NCI-H2107 treated with DMSO at 0.1 percent for 48 hours (cell line): ENCODE measurements at regions not wholly inside any gene's neighbourhood (a gene's known extent, or its start where the extent isn't known, plus 50 kb on each side); places are given as distances from the start of the nearest gene placed in this dataset.
"Not testable (repeated sequence)": the region's sequence is repeated elsewhere in the genome, so short reads cannot be mapped to it uniquely, and the experiment has no call there.

Source experiments
- DNase-seq: peaks from one replicate; lab custom pipeline; 2025; ENCODE audit not compliant: unreplicated experiment; lab: John Stamatoyannopoulos, UW

DNA sequence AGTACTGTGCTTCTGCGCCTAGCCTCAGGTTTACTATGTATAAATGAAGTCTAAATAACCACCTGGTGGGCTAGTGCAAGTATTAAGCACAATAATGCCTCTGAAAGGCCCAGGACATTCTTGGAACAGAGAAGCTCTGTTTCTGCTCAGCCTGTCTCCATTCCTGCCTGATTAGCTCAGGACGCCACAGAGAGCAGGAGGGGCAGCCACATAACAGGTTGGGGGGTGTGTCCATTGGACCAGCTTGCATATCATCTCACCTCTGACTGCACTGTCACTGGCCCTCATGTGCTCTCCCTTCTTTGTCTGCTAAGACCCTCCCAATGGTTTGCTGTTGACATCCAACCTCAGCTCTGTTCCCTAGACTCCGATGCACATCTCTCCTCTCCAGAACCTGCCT, 52.8 kb upstream of the IKZF1 start:
- DNase-seq = no peak

DNA sequence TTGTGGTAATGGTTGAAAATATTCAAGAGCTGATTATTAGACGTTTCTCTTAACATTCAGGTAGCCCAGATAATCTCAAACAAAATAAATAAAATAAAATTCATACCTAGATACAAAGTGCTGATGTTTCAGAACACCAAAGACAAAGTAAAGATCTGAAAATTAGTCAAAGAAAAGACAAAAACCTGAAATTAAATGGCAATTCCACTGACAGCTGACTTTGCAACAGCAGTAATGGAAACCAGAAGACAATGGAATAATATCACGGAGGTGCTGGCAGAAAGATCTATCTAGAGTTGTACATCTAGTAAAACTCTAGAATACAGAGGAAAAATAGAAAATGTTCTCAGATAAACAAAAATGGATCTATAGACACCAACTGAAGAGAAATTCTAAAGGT, 58.0 kb upstream of the IKZF1 start:
- DNase-seq = no peak

DNA sequence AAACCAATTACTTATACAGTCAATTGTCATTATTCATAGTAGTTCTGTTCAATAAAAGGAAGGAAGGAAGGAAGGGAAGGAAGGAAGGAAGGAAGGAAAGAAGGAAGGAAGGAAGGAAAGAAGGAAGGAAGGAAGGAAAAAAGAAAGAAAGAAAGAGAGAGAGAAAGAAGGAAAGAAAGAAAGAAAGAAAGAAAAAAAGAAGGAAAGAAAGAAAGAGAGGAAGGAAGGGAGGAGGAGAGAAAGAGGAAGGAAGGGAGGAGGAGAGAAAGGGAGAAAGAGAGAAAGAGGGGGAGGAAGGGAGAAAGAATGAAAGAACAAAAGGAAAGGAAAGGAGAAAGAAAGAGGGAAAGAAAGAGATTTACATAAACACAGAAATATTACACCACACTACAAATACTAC, 62.4 kb upstream of the IKZF1 start:
- DNase-seq = not testable (repeated sequence)

DNA sequence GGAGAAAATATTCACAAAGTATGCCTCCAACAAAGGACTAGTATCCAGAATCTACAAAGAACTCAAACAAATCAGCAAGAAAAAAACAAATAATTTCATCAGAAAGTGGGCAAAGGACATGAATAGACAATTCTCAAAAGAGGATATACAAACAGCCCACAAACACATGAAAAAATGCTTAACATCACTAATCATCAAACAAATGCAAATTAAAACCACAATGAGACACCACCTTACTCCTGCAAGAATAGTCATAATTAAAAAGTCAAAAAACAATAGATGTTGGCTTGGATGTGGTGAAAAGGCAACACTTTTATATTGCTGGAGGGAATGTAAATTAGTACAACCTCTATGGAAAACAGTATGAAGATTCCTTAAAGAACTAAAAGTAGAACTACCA, 63.8 kb upstream of the IKZF1 start:
- DNase-seq = not testable (repeated sequence)

DNA sequence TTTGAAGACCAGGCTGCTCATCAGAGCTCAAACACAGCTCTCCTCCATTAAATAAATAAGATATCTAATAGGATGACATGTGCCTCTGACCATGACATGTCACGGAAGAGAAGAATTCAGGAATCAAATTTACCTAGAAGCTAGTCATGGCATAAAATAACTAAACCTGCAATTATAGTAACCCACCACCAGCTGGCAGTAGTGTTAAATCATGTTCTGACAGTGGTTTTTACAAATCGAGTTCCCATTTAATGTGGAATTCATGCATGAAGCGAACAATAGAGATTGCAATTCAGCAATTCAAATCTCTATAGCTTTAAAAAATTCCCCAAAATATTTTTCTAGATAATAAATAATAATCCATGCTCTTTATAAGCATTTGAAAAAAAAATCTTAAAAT, 74.6 kb upstream of the IKZF1 start:
- no peak for DNase-seq

DNA sequence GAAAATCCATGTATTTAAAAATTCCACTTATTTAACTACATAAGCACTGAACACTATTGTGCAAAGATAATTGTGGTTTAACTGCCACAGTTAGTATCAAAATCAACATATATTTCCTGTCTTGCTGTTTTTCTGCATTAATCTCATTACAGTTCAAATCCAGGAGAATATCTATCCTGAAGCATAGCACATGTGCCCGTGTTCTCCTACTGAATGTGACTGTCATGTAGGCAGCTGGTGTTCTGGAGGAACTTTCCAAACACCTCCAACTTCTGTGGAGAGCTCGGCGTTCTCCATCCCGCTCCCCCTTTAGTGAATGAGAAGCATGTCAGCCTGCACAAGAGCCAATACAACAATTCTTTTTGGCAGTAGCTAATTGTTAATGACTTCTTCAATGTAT, 76.4 kb upstream of the IKZF1 start:
- no peak for DNase-seq

DNA sequence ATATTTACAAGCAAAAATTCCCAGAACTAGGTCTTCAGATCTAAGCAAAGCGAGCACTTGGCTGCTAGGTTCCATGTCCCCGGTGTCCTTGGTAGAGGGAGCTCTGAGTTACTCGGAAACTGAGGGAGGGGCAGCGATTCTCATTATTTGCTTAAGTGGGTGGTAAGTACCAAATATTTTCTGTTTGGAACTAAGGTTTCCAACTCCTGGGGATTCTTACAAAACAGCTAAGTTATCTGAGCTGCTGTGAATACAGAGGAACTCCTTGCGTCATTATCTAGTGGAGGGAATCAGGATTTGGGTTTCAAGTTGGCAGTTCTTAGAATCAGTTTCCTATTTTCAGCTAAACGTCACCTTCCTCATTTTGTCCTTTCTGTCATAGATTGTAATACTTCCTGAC, 76.8 kb upstream of the IKZF1 start:
- DNase-seq = no peak

DNA sequence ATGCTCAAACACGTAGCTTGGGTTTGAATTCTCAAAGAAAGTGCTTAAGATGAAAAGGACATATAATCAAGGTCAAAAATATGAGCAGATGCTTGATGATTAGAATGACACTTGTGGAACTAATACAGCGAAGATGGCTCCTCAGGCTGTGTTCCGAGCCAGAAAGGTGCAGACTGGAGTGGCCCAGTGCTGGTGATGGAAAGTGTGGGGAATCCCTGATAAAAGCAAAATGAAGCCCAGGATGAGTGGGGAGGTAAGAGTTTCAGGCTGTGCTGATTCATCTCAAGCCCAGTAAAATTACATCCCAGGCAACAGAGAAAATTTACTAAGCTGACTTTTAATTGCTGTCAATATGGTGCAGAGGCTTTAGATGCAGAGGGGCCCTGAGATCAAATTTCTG, 77.8 kb upstream of the IKZF1 start:
- DNase-seq = no peak

DNA sequence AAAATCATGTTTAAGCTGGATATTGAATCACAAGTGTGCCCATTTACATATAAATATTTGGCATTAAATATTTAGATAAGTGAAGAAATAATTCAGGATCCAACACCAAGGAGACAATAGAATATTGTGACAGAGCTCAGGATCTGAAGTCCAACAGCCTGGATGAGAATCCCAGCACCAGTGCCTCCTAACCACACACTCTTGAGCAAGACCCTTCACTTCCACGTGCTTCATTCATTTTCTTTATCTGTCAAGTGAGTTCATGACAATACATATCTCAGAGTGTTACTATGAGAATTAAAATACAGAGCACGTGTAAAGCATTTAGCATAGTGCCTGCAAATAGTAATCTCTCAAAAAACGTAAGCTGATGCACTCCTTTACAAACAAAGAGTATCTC, 78.4 kb upstream of the IKZF1 start:
- no peak for DNase-seq

DNA sequence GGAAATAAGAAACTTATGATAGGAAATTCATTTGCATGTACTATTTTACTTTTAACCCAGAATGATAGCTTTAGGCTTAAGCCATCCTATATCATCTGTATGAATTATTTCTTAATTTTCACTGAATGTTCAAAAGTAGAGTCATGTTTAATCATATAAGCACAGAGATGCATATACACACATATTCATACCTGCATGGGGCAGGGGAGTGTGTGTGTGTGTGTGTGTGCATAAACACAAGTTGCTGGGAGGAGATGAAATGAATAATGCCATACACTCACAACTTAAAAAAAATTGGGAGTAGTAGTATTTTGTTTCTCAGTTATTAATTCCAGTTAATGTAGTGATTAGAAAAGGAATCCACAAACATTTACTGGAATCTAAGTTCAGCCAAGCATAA, 83.1 kb upstream of the IKZF1 start:
- no peak for DNase-seq

DNA sequence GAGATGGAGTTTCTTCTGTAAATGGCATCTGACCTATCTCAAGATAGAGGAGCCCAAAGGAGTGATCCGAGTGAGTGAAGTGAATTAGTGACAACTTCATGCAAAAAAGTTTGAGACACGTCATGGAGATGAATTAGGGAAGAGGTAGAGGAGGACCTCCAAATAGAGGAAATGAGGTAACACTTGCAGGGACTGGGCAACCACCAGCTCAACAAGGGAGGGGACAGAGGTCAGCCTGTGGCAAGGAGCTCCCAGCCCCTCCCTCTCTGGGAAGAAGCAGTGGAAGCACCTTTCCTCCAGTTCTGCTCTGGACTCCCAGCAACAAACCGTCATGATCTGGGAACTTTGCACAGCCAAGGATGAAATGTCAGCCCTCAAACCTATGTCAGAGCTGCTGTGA, 83.5 kb upstream of the IKZF1 start:
- no peak for DNase-seq

DNA sequence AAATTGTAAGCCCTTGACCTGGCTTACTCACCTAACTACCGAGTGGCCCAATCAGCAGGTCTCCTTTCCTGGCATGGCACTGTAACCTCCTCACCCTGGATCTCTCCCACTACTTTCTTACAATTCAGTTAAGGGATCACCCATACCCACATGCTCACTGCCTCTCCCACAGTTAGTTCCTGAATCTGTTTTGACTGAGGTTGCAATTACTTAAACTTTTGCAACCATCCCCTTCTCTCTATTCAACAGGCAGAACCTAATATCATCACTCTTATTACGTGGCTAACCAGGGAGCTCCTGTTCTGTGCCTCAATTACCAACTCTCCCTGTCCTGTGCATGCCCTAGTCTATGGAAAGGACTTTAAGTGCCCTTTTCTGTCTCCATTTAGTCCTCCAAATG, 84.2 kb upstream of the IKZF1 start:
- no peak for DNase-seq

DNA sequence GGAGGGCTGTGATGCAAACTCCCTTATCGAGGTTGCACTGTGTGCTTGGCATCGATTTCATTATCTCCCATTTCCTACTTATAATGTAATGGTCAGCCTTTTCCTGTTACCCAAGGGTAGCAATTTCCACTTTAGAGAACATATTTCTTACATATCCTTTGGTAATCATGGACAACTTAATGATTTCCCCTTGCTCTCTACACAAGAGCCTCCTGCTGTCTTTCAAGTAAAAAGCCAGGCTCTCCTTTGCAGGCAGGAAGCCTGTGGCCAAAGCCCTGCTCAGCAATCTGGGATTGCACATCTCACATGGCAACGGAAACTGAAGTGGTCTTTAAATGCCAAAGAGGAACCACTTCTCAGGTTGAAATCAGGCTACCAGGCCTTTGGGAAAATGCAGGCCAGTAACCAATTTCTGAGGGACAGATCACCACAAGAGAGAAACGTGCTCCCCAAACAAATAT, 86.7 kb upstream of the IKZF1 start:
- no peak for DNase-seq

DNA sequence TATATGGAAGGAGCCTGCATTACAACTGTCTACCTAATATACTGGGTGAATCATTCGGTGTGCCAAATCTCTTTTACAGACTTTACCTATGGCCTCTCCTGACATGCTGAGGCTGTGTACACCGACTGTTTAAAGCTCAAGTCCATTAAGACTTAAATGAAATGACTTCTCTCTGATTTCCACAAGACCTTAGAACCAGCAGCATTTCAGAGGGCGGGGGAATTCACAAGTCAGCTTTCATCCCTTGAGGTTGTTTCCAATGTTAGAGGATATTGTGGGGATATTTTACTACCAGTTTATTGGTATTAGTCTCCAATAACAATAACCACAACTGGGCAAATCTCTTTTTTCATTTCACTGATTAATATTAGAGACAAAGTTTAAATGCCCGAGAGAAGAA, 87.1 kb upstream of the IKZF1 start:
- no peak for DNase-seq

DNA sequence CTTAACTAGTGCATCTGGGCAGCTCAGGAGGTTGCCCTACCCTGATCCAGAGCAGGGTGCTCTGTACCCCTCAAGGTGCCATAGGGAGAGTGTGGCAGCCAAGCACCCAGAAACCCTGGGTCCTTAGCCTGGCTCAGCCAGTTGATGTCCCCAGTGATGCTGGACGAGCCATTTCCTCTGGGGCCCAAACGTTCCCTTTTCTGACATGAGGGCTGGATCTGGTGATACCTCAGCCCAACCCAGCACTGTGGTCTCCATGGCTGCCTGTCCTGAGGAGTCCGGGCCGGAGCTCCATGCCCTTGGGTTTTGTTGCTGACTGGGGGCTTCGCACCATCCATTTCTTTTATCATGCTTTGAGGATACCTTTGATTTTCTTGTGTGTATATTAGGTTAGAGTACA, 87.9 kb upstream of the IKZF1 start:
- DNase-seq = no peak

DNA sequence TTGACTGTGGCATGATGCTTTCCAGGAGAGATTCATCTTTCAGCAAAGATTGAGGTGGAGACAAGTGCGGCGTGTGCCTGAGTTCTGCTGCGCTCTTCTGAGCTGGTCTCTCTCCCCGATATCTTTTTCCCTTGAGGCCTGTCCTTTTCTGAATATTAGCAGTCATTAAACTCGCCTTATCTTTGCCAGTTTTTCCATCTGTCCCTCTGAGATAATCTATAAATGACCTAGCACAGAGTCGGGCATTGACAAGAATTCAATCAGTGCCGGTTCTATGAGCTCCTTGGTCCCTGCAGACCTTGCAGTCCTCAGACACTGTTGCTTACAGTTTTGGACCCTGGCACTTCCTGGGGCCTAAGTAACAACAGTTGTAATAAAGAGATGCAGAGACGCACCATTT, 89.7 kb upstream of the IKZF1 start:
- DNase-seq = no peak

DNA sequence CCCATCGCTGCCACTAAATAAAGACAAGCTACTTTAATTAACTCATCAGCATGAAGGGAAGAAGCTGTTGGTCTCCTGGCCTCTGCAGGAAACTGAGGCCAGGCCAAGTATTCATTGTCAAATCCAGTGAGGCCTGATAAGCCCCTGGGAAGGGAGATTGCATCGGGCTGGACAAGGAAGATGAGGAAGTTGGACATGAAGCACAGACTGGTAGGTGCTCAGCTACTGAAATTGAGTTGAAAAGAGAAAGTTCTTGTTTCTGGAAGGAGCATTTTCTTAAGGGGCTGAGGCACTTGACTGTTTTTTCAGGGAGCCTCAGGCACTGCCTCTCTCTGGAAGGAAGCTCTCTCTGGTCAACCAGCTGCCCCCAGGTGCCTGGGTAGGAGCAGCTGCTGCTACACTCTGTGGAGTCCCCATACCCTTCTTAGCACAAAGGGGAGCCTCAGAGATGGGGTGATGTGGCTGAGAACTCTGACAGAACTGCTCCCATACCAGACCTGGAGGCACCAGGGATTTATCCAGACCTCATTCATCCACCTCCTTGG, 90.3 kb upstream of the IKZF1 start:
- no peak for DNase-seq

DNA sequence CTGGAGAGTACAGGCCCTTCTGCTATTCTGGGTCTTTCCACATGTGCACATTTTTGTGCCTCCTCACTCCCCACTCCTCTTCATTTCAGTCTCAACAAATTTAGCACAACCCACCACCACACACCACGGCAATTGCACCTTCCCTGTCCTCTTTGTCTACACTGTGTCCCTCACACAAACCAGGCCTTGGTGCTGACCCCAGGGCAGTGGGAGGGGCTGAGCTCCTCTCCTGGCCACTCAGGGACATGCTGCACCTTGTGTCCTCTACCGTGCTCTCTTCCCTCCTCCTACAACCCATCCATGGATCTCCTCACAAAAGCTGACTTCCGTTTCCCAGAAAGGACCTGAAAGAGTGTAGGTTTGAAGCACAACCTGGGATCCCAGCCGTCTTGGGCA, 90.9 kb upstream of the IKZF1 start:
- DNase-seq = no peak

DNA sequence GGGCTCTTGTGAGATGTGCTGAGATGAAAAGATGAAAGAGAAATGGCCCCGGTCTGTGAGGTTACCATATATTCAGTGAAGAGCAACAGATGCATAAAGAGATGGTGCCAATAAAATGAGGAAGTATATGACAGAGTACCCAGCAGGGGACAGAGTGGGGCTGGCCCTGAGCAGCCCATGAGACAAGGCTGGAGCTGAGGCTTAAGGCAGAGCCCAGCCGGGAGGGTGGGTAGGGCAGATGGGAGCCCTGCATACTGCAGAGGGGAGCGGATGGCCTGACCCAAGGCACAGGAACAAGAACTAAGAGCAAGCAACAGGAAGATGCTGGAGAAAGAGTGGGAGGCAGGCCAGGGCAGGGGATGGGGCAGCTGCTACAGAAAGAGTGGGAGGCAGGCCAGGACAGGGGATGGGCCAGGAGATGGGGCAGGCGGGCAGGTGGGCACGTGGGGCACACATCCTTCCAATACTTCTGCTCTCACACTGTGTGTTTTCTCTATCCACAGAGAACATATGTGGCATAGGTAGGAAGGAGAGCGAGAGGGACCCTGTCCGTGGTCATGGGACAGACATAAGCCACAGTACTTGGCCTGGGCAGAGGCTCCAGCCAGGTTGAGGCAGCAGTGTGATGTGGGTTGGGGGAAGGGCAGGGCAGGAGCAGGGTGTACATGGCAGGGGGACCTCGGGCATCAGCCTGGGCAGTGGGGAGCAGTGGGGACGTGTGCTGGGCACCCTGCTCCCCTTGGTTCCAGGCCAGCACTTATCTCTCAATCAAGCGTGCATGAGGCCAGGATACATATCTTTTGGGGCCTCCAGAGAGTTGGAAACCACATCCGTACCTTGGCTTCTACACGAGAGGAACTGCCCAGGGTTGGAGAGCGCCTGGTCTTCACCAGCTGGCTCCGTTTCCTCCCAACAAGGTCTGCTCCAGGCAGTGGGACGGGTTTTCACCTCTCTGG, 91.6 kb upstream of the IKZF1 start:
- DNase-seq = no peak

DNA sequence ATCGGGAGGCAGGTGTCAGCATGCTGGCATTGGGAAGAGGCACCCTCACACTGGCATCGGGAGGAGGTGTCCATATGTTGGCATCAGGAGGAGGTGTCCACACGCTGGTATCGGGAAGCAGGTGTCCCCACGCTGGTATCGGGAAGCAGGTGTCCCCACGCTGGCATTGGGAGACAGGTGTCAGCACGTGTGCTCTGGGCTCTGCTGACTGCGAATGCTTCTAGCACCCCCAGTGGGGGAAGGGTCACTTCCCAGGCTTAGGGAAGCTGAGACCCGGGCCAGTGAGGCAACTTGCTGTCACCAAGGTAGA, 92.5 kb upstream of the IKZF1 start:
- no peak for DNase-seq

DNA sequence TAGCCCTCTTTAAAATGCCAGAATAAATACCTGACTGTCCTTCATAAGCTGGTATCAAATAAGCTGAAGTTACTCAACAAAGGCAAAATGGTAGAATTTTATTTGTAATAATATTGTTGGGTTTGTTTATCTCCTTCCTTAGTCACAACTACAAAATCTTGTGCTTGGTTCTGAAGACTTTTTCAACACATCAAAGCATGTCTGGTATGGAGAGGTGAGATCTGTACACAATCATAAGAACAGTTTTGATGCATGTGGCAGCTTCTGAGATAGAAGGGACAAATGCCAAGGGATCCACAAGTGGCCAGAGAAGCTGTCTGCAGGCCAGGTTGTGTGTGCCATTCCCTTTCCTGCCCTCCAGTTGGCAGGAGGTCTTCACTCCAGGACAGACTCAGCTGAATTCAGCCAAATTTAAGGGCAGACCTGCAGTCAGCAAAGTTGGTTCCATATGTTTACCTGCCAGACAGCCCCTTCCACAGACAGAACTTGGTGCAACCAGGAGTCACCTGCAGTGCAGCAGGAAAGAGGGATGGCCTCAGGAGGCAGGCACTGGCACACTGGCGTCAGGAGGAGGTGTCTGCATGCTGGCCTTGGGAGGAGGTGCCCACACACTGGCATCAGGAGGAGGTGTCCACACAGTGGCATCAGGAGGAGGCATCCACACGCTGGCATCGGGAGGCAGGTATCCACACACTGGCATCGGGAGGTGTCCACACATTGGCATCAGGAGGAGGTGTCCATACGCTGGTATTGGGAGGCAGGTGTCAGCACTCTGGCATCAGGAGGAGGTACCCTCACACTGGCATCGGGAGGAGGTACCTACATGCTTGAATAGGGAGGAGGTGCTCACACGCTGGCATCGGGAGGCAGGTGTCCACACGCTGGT, 93.1 kb upstream of the IKZF1 start:
- no peak for DNase-seq

DNA sequence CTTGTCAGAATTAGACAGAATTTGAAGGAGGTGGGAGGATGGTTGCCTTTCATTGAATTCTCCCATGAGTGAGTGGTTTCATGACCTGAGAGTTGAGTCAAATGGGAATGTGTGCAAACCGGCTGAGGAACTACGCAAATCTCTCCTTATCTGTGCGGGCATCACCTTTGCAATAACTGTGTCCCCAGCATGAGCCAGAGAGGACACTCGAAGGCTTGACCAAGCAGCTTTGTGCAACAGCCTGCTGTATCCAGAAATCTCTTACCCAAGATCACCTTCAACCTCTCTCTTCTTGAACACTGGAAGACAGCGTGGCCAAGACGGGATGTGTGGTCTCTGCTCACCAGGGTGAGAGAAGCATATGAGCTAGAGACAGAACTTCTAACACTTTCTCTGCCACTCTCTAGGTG, 93.8 kb upstream of the IKZF1 start:
- no peak for DNase-seq
